Uterus (tissue), 3 donors: ENCODE measurements at regions not wholly inside any gene's neighbourhood (a gene's known extent, or its start where the extent isn't known, plus 50 kb on each side); places are given as distances from the start of the nearest gene placed in this dataset.

Experiments
- DNase-seq, 2 donors: peaks; one replicate each; pipeline ENCODE4 v3.0.0-alpha.2; 2019 to 2020
- H3K27ac ChIP-seq, 2 donors: fragments of 200-600 bp; sonication (generic); 1 replicate in 1 of 2; 2 replicates in 1 of 2; pipeline ENCODE4 v1.5.1; 2016 to 2018
- H3K27me3 ChIP-seq, 2 donors: fragments of 200-600 bp; sonication (generic); one replicate each; pipeline ENCODE4 v1.5.1; 2018 to 2019; ENCODE audit warnings: control low read depth in 1 of 2
- H3K36me3 ChIP-seq, 2 donors: fragments of 200-600 bp; sonication (generic); one replicate each; pipeline ENCODE4 v1.5.1; 2019; ENCODE audit warnings: control low read depth in 1 of 2
- H3K4me1 ChIP-seq, 2 donors: fragments of 200-600 bp; sonication (generic); one replicate each; pipeline ENCODE4 v1.5.1; 2018 to 2019; ENCODE audit warnings: control low read depth in 1 of 2
- H3K4me3 ChIP-seq, 2 donors: fragments of 200-600 bp; sonication (generic); 1 replicate in 1 of 2; 2 replicates in 1 of 2; pipeline ENCODE4 v1.5.1; 2018 to 2019; ENCODE audit warnings: mild to moderate bottlenecking in 1 of 2
- H3K9me3 ChIP-seq, 2 donors: fragments of 200-600 bp; sonication (generic); one replicate each; pipeline ENCODE4 v1.5.1; 2019; ENCODE audit warnings: control low read depth in 1 of 2
- CTCF ChIP-seq, 4 experiments: fragments of 200-600 bp in 2 of 4; fragments of 450-650 bp in 2 of 4; sonication (generic) in 2 of 4; IDR thresholded peaks; one replicate each; pipeline ENCODE4 v1.5.1; 2016 to 2019; ENCODE audit warnings: antibody characterized with exemption in 4 of 4, mild to moderate bottlenecking in 2 of 4, moderate library complexity in 1 of 4
- POLR2A ChIP-seq, 2 donors: fragments of 450-650 bp; IDR thresholded peaks; one replicate each; pipeline ENCODE4 v1.6.1; 2016; ENCODE audit warnings: antibody characterized with exemption in 2 of 2, mild to moderate bottlenecking in 1 of 2, moderate library complexity in 1 of 2
- intact Hi-C: fragments of 100-400 bp; cut with DNase I; formaldehyde crosslinking; loops from one replicate; pipeline ENCODE4 v1.15.1; 2023; ENCODE audit warnings: low total_unique reads
- donor health status: DM: yes; HTN: yes; CAD: no.

GRCh38 chr4:15239866-15240265 lies 188.0 kb upstream of the C1QTNF7 start:
- no peaks in the 10 kb centered on the region for H3K36me3 ChIP-seq
- TF ChIP-seq POLR2A (IDR thresholded peaks at IDR 0.05) (no peak), CTCF (IDR thresholded peaks at IDR 0.05) (no peak)
- DNase-seq = peak; percentile 59 to 75
- H3K27me3 ChIP-seq = no peaks in the 10 kb centered on the region
- H3K4me1 ChIP-seq = no peaks in the 10 kb centered on the region
- intact Hi-C loops = no loop called here
- no peaks in the 10 kb centered on the region for H3K9me3 ChIP-seq
- no peak overlapping the region for H3K4me3 ChIP-seq
- peak overlapping the region in 1 of 2 donors; percentile 25 for H3K27ac ChIP-seq

GRCh38 chr4:15240764-15241163 lies 187.1 kb upstream of the C1QTNF7 start:
- TF ChIP-seq CTCF (IDR thresholded peaks at IDR 0.05) = no peak
- TF ChIP-seq POLR2A (IDR thresholded peaks at IDR 0.05) = no peak
- Histone ChIP-seq H3K9me3 (no peaks in the 10 kb centered on the region), H3K4me1 (no peaks in the 10 kb centered on the region), H3K27me3 (no peaks in the 10 kb centered on the region), H3K36me3 (no peaks in the 10 kb centered on the region), H3K27ac (peak overlapping the region in 1 of 2 donors; percentile 25), H3K4me3 (no peak overlapping the region)
- no peak for DNase-seq
- intact Hi-C loops = no loop called here

- TF ChIP-seq POLR2A (IDR thresholded peaks at IDR 0.05) (no peak), CTCF (IDR thresholded peaks at IDR 0.05) (no peak)
- intact Hi-C loops = no loop called here
- no peak for DNase-seq
- Histone ChIP-seq H3K9me3 (no peaks in the 10 kb centered on the region), H3K27ac (no peak overlapping the region), H3K27me3 (no peaks in the 10 kb centered on the region), H3K4me3 (no peak overlapping the region), H3K4me1 (no peaks in the 10 kb centered on the region), H3K36me3 (no peaks in the 10 kb centered on the region)
Observed at GRCh38 chr4:15242021-15242420, 185.8 kb upstream of the C1QTNF7 start.

- Histone ChIP-seq H3K27ac (no peak overlapping the region), H3K9me3 (no peaks in the 10 kb centered on the region), H3K4me1 (no peaks in the 10 kb centered on the region), H3K36me3 (no peaks in the 10 kb centered on the region), H3K27me3 (no peaks in the 10 kb centered on the region), H3K4me3 (no peak overlapping the region)
- TF ChIP-seq CTCF (IDR thresholded peaks at IDR 0.05) (no peak), POLR2A (IDR thresholded peaks at IDR 0.05) (no peak)
- intact Hi-C loops = no loop called here
- no peak for DNase-seq
Observed at GRCh38 chr4:15244354-15244753, 183.5 kb upstream of the C1QTNF7 start.

- no peak overlapping the region for H3K27ac ChIP-seq
- H3K36me3 ChIP-seq = no peaks in the 10 kb centered on the region
- no peak for DNase-seq
- no peaks in the 10 kb centered on the region for H3K4me1 ChIP-seq
- no peaks in the 10 kb centered on the region for H3K9me3 ChIP-seq
- intact Hi-C loops = no loop called here
- no peak overlapping the region for H3K4me3 ChIP-seq
- no peaks in the 10 kb centered on the region for H3K27me3 ChIP-seq
- no peak for TF ChIP-seq CTCF (IDR thresholded peaks at IDR 0.05)
- TF ChIP-seq POLR2A (IDR thresholded peaks at IDR 0.05) = no peak
Observed at GRCh38 chr4:15245006-15245530, 182.8 kb upstream of the C1QTNF7 start.
